Gastrocnemius medialis (tissue), 4 donors: ENCODE measurements at regions not wholly inside any gene's neighbourhood (a gene's known extent, or its start where the extent isn't known, plus 50 kb on each side); places are given as distances from the start of the nearest gene placed in this dataset.
A peak's percentile ranks its signal among the peaks of the same experiment; 100 is the strongest.

ENCODE experiments used
- ATAC-seq, 2 donors: fragments of 150-250 bp; one replicate each; pipeline ENCODE4 v1.9.1; 2016
- DNase-seq, 2 donors: peaks; one replicate each; pipeline ENCODE4 v3.0.0-alpha.2; 2019
- H3K27ac ChIP-seq, 4 donors: fragments of 200-600 bp; sonication (generic); 1 replicate in 1 of 4; 2 replicates in 3 of 4; pipeline ENCODE4 v1.5.1; 2016 to 2018; ENCODE audit warnings: mild to moderate bottlenecking in 2 of 4, moderate library complexity in 1 of 4
- H3K27me3 ChIP-seq, 3 donors: fragments of 200-600 bp; sonication (generic) in 2 of 3; 1 replicate in 1 of 3; 2 replicates in 2 of 3; pipeline versions ENCODE4 v1.5.1 to v1.6.0; 2016 to 2019; ENCODE audit warnings: mild to moderate bottlenecking in 1 of 3, moderate library complexity in 1 of 3
- H3K36me3 ChIP-seq, 2 donors: fragments of 200-600 bp; sonication (generic) in 1 of 2; one replicate each; pipeline ENCODE4 v1.5.1; 2017 to 2018
- H3K4me1 ChIP-seq, 2 donors: fragments of 200-600 bp; sonication (generic) in 1 of 2; one replicate each; pipeline ENCODE4 v1.5.1; 2016 to 2017; ENCODE audit warnings: mild to moderate bottlenecking in 2 of 2
- H3K4me3 ChIP-seq, 4 donors: fragments of 200-600 bp; sonication (generic) in 3 of 4; 1 replicate in 1 of 4; 2 replicates in 3 of 4; pipeline ENCODE4 v1.5.1; 2016 to 2019; ENCODE audit warnings: mild to moderate bottlenecking in 2 of 4
- H3K9me3 ChIP-seq, 3 donors: fragments of 200-600 bp; sonication (generic) in 2 of 3; 1 replicate in 1 of 3; 2 replicates in 2 of 3; pipeline ENCODE4 v1.5.1; 2016 to 2019
- POLR2A ChIP-seq, 2 donors: fragments of 450-650 bp; IDR thresholded peaks; one replicate each; pipeline ENCODE4 v1.6.1; 2017; ENCODE audit warnings: antibody characterized with exemption in 2 of 2, mild to moderate bottlenecking in 2 of 2, moderate library complexity in 2 of 2
- in situ Hi-C, 4 donors: fragments of 200-750 bp; cut with MboI; loops; one replicate each; pipeline versions ENCODE4 v1.15.0 to v1.8.0; 2017; ENCODE audit warnings: low sequenced_read_pairs in 4 of 4
- intact Hi-C: fragments of 100-400 bp; cut with DNase I; formaldehyde crosslinking; loops from one replicate; pipeline ENCODE4 v1.15.1; 2023; ENCODE audit warnings: low total_unique reads
- TF ChIP-seq, protein P1 (sequence below), 5 experiments: fragments of 450-650 bp in 3 of 5; fragments of 200-600 bp in 2 of 5; sonication (generic) in 2 of 5; IDR thresholded peaks in 4 of 5; conservative IDR thresholded peaks in 1 of 5; 1 replicate in 4 of 5; 2 replicates in 1 of 5; pipeline ENCODE4 v1.5.1; 2016 to 2019; ENCODE audit warnings: antibody characterized with exemption in 5 of 5, mild to moderate bottlenecking in 3 of 5, moderate library complexity in 3 of 5

DNA sequence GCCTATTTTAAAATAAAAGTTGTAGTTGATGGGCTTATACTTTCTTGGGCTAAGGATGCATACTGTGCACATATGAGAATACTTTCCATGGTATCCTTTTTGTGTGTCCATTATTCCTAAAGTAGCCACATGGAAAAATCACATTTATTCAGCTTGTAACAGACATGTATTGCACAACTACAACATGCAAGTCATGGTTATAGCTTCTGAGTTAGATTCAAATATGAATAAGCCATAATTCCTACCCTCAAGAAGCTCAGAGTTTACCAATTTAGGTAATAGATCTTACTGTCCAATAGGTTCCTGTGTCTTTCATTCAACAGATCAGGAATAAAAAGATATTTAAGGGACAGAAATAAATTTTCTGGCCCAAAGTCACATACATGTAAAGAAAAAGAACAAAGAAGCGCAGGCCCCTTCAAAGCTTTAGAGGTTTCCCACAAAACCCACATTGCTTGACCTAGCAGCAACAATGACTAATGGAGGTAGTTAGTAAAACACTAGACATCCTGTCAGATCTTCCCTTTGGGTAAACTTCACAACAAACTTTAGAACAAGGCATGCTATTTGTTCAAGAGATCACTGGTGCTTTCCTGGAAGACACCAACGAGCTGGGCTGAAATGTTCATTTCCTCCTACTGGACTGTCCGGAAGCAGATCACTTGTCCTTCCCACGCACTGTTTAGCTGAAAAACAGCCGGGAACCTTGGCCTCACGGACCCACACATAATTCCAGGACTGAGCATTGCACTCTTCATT lies 78.4 kb upstream of the ITGA1 start:
- Histone ChIP-seq H3K27ac (peak overlapping the region in 3 of 4 donors; percentile 27 to 45 (median 38)), H3K4me1 (peaks cover 3 to 16% of the 10 kb centered on the region in 2 donors), H3K9me3 (no peaks in the 10 kb centered on the region), H3K27me3 (no peaks in the 10 kb centered on the region), H3K4me3 (no peak overlapping the region), H3K36me3 (no peaks in the 10 kb centered on the region)
- intact Hi-C loops (no loop called here), in situ Hi-C loops (no loop called here)
- ATAC-seq, result no peak
- TF ChIP-seq, protein P1, sequence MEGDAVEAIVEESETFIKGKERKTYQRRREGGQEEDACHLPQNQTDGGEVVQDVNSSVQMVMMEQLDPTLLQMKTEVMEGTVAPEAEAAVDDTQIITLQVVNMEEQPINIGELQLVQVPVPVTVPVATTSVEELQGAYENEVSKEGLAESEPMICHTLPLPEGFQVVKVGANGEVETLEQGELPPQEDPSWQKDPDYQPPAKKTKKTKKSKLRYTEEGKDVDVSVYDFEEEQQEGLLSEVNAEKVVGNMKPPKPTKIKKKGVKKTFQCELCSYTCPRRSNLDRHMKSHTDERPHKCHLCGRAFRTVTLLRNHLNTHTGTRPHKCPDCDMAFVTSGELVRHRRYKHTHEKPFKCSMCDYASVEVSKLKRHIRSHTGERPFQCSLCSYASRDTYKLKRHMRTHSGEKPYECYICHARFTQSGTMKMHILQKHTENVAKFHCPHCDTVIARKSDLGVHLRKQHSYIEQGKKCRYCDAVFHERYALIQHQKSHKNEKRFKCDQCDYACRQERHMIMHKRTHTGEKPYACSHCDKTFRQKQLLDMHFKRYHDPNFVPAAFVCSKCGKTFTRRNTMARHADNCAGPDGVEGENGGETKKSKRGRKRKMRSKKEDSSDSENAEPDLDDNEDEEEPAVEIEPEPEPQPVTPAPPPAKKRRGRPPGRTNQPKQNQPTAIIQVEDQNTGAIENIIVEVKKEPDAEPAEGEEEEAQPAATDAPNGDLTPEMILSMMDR (IDR thresholded peaks at IDR 0.05 in 4 of 5, conservative IDR thresholded peaks at IDR 0.05 in 1 of 5), result no peak
- no peak for TF ChIP-seq POLR2A (IDR thresholded peaks at IDR 0.05)
- DNase-seq, result no peak

DNA sequence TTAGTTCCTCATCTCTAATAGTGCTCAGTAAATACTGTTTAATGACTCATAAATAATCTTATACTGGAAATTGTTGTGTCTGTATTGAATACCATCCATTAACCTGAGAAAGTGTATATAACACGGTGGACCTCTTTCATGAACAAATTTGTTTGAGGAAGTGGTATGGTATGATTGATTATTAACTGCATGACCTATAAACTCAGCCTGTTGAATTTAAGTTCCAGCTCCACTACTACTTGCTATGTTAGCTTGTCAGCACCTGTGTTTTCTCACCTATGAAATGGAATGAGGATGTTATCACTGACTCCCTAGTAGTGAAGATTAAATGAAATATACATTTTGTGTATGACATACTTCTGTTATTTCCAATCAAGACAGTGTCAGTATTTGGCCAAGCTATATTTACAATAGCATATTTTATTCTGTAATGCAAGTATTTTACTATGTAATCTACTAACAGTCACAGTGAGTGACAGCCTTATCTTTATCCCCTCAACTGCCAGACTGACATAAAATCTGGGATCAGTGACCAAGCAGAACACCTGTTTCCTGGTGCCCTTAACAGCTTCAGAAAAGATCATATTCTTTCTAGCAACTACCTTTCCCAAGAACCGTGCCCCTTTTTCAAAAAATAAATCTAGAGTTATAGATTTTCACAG lies 77.3 kb upstream of the ITGA1 start:
- Histone ChIP-seq H3K27me3 (no peaks in the 10 kb centered on the region), H3K36me3 (no peaks in the 10 kb centered on the region), H3K27ac (no peak overlapping the region), H3K9me3 (no peaks in the 10 kb centered on the region), H3K4me1 (peaks cover 3 to 16% of the 10 kb centered on the region in 2 donors), H3K4me3 (no peak overlapping the region)
- no peak for ATAC-seq
- in situ Hi-C loops (no loop called here), intact Hi-C loops (no loop called here)
- no peak for DNase-seq
- TF ChIP-seq, protein P1 (IDR thresholded peaks at IDR 0.05 in 4 of 5, conservative IDR thresholded peaks at IDR 0.05 in 1 of 5), result no peak
- TF ChIP-seq POLR2A (IDR thresholded peaks at IDR 0.05), result no peak

DNA sequence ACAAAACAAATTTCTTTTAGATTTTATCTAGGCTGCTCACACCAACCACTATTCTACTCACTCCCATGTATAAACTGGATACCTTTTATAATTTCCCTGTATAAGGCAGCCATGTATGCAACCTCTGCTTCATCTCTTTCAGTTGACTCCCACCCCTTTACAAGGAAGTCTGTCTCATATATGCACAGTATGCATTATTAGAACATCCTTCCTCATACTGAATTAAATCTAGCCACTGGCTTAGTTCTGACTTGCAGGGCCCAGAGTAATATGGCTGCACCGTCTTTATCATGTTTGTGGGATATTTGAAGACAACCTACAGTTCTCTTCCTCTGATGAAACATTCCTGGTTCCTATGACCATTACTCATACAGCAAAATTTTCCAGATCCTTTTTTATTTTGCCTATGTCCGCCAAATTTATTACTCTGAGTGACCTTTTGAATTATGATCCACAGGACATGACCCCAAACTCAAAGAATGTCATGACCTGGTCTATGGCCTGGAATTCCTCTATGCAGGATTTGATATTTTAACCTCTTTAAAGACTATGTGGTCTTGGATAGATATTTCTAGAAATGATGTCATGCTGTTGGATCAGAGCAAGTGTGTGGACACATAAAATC lies 76.6 kb upstream of the ITGA1 start:
- DNase-seq (no peak), ATAC-seq (no peak)
- TF ChIP-seq POLR2A (IDR thresholded peaks at IDR 0.05), result no peak
- intact Hi-C loops (no loop called here), in situ Hi-C loops (no loop called here)
- Histone ChIP-seq H3K4me3 (no peak overlapping the region), H3K36me3 (no peaks in the 10 kb centered on the region), H3K27me3 (no peaks in the 10 kb centered on the region), H3K4me1 (peaks cover 3 to 12% of the 10 kb centered on the region in 2 donors), H3K9me3 (no peaks in the 10 kb centered on the region), H3K27ac (no peak overlapping the region)

DNA sequence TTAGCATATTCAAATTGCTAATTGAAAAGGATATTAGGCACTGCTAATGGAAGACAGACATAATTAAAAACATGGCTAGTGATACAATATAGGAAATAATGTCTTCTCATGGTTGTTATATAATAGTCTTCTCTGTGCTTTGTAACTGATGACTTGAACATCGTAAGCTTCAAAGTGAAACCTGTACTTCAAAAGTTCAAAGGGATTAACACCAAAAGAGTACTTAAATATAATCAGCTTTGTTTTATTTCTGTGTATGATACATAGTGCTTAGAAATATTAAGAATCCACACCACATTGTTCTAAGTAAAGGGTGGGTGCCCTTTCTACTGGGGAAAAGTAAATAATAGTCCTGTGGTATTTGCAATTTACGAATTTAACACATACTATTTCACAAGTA lies 75.4 kb upstream of the ITGA1 start:
- no peak for TF ChIP-seq POLR2A (IDR thresholded peaks at IDR 0.05)
- TF ChIP-seq, protein P1 (IDR thresholded peaks at IDR 0.05 in 4 of 5, conservative IDR thresholded peaks at IDR 0.05 in 1 of 5), result no peak
- no peak for DNase-seq
- intact Hi-C loops (no loop called here), in situ Hi-C loops (no loop called here)
- H3K27me3 ChIP-seq, result no peaks in the 10 kb centered on the region
- peaks cover 3 to 12% of the 10 kb centered on the region in 2 donors for H3K4me1 ChIP-seq
- H3K36me3 ChIP-seq, result no peaks in the 10 kb centered on the region
- H3K4me3 ChIP-seq, result no peak overlapping the region
- H3K27ac ChIP-seq, result no peak overlapping the region
- ATAC-seq, result no peak
- H3K9me3 ChIP-seq, result no peaks in the 10 kb centered on the region
